ENCODE measurements at regions not wholly inside any gene's neighbourhood (a gene's known extent, or its start where the extent isn't known, plus 50 kb on each side); places are given as distances from the start of the nearest gene placed in this dataset.

DNA sequence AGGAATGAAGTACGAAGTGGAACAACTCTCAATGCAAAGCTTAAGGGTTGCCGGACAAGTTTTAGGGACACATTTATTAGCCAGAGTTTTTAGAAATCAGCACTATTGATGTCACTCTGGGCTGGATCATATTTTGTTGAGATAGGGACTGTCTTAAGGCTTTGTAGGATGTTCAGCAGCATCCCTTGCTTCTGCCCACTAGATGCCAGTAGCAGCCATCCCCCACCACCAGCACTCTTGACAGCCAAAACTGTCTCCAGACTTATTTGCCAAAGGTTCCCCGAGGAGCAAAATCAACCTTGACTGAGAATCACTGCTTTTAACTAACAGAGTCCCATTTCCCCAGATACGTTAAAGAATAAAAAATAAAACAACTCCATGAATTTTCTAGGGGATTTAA lies 1497.3 kb downstream of the STIM2 start:
- DNase-seq: no peak

DNA sequence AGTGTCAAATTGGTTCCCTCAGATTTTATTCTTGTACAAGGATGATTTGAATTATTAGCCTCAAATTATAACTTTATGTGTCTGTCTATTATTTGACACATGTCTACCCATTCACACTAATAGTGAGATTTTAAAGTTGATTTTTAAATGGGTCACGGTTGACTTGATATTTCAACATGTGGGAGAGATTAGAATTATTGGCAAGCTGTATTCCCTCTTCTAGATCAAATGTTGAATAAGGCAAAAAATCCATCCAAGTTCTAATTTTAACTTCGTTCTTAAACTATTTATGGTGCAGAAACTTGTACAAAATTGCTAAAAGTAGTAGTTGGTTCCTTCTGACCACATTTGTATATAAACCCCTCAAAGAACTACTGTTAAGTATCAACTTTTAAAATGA lies 1498.0 kb downstream of the STIM2 start:
- no peak for DNase-seq

DNA sequence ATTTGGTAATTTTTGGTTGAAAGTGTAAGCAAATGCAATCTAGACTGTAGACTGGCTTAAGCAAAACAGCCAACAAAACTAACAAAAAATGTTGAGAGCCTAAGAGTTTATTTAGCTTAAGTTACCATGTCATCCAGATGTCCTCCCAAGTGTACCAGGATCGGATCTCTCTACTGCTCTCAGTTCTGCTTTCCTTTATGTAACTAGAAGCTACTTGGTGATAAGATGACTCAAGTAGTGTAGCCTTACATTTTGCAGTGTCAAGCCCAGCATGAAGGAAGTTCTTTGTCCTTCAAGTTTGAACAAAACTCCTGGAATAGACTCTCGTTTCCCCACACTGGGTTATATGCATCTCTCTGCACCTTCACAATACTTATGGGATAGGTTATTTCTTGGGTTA lies 1500.0 kb downstream of the STIM2 start:
- no peak for DNase-seq

DNA sequence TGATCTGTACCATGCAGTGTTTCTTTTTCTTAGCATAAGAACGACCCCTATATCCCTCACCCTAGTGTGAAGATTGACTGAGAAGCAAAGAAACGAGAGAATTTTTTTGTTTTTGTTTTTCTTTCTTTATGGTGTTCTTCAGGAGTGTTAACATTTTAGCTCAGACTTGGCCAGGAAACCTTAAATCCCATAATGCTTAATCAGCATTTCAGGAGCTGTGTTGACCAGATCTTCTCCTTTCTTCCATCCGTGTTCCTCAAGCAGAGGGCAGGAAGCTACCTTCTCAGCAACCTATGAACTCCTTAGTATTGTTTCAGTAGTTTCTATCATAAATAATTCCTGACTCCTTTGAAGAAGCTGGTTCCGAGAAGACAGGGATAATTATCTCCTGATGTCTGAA lies 1501.5 kb downstream of the STIM2 start:
- DNase-seq: no peak

DNA sequence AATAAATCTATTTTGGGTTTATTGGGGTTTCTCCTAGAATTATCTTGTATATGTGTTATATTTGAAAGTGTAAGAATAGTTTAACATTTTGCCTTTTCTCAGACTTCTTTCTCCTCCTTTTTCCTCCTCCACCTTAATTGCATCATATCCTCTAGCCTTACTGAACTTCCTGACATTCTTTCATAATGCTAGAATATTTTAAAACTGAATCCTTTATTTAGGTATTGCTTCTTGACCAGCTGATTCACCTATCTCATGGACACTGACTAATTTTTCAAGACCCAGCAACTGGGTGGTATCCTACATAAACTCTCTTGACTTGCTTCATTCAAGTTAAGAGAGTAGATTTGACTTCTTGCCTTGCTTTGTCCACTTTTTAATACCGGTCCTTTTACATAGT lies 1508.9 kb downstream of the STIM2 start:
- no peak for DNase-seq

DNA sequence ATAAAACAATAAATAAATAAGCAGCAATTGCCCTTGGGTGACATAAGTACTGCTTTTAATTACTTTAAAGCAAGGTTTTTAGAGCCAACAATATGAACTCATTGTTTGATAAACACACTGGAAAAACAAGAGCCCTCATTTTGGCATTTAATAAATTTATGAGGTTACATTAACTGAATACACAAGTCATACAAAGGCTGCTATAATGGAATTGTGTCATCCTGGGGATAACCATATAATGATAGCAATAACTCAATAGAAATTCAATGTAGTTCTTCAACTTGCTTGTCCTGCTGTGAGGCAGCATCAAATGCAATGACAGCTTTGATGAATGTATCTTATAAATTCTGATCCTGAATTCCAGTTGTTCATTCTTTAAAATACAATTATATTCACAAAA lies 1512.5 kb downstream of the STIM2 start:
- DNase-seq: no peak

DNA sequence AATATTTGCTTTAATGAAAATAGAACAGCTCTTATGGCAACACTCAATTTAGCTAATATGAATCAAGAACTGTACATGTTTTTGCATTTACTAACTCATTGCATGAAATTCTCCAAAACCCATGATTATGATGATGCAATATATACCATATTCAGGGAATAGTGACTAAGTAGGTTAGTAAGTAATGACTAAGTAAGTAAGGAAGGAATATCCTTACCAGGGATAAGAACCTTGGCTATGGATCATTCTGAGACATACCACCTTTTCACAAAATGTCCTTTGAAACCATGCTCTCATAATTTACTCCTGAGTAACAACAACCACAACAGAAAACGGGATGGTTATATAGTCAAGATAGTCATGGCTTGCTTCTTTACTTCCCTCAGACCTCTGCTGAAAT lies 1513.0 kb downstream of the STIM2 start:
- DNase-seq: no peak

DNA sequence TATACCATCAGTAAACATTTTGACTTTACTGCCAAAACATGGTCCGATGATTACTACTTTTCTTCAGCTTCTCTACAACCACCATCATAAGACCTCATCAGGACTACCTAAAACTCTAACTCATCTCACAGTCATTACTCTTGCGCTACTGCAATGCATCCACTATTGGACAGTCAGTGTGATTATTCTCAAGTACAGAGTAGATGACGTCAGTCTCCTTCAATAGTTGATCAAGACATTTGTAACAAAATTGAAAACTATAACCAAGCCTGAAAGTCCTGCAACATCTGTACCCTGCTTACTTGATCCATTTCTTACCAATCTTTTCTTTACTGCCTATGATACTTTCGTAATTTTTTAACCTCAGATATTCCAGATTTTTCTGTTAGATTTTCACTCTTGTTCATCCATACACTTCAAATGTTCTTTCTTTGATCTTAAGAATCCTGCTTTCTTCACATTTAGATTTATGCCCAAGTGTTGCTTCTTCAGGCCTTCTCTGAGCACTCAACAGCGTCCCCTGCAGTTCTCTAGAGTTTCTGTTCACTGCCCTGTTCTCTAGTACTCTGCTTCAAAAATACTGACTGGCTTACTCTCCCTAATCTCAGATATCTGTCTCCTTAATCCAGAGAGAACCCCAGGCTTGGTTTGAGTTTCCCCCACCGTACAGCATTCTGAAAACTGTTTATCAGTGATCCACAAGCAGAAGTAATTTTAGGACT lies 1517.6 kb downstream of the STIM2 start:
- no peak for DNase-seq

DNA sequence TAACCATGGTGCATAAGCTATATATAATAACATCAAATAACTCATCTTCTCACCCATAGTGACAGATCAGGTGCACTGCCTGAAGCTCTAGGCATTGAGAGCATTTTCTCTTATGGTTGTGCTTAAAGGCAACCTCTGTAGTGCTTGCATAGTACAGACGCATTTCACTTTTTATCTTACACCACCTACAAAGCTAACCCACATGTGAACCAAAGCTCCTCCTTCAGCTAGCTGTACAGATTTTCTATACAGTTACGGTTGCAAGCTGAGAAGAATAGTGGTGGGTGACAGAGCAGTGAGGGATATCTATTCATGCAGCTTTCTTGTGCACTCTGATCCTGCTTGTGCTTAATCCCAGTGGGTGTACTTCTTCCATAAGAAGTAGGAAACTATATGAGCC lies 1525.2 kb downstream of the STIM2 start:
- no peak for DNase-seq

DNA sequence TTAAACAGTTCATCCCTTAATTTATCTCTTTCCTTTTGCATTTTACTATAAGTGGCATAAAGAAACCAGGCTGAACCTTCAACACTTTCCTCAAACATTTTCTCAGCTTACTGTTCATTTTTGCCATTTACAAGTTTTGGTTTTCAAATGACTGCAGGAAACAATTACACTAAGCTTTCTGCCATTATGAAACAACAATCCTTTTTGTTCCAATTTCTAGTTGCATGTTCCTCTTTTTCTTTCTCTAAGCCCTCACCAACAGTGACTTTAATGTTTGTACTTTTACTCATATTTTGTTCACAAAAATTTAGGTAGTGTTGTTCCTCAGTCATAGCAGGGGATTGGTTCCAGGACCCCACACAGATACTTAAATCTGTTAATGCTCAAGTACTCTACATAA lies 1526.1 kb downstream of the STIM2 start:
- DNase-seq: no peak

DNA sequence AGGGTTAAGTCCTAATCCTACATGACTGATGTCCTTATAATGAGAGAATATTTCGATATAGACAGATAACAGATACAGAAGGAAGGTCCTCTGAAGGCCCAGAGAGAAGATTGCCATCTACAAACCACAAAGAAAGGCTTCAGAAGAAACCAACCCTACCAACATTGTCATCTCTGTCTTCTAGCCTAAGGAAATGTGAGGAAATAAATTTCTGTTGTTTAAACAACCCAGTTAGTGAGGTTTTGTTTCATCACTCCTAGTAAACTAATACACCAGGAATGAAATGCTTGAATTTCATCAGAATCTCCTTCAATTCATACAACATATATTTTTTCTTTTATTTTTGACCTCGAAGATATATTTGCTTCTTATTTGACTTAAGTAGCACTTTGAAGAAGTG lies 1527.8 kb downstream of the STIM2 start:
- DNase-seq: no peak

DNA sequence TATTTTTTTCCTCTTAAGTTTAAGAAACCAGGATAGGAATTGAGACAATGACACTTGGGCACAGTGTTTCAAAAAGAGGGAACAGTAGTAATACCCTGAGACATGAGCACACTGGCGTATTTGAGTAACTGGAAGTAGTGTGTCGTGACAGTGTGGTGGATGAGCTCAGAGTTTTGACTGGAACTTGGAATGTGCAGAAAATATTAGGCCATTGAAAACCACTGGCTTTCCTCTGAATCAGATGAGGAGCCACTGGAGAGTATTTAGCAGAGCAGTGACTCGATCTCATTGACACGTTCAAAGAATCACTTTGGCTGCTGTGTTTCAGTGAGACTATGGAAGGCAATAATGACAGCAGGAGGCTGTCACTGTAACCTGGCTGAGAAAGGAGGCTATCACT lies 1531.2 kb downstream of the STIM2 start:
- DNase-seq: no peak

DNA sequence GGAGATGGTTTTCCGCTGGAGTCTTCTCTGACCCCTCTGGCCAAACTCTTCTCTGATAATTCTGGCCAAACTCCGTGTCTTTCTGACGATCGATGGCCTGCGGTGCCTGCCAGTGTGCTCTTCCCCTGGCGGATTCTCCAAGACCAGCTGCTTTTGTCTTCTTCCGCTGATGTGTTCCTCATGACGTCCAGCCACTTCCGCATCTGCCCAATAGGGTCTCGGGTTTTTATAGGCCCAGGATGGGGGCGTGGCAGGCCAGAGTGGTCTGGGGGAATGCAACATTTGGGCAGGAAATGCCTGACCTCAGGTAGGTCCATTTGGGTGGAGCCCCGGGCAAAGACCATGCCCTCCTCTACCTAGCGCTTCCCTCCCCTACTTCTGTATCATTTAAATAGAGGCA lies 1542.1 kb downstream of the STIM2 start:
- no peak for DNase-seq

DNA sequence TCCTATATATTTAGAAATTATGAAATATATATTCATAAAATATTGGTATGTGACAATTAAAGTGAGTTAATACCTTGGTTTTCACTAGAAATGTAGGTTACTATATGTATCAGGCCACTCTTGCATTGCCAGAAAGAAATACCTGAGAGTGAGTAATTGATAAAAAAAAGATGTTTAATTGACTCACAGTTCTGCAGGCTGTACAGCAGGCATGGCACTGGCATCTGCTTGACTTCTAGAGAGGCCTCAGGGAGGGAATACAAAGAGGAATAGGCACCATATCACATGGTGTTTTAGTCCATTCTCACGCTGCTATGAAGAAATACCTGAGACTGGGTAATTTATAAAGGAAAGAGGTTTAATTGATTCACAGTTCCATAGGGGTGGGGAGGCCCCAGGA lies 1560.6 kb downstream of the STIM2 start:
- DNase-seq: no peak

DNA sequence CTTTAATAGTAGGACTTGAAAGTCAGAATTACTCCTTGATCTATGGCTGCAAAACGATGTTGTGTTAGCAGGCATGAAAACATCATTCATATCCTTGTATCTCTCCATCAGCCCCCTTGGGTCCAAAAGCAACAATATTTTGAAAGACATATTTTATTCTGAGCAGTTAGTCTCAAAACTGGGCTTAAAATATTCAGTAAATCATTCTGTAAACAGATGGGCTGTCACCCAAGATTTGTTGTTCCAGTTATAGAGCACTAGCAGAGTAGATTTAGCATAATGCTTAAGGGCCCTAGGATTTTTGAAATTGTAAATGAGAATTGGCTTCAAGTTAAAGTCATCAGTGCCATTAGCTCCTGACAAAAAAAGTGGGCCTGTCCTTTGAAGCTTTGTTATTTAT lies 1565.6 kb downstream of the STIM2 start:
- DNase-seq: no peak

DNA sequence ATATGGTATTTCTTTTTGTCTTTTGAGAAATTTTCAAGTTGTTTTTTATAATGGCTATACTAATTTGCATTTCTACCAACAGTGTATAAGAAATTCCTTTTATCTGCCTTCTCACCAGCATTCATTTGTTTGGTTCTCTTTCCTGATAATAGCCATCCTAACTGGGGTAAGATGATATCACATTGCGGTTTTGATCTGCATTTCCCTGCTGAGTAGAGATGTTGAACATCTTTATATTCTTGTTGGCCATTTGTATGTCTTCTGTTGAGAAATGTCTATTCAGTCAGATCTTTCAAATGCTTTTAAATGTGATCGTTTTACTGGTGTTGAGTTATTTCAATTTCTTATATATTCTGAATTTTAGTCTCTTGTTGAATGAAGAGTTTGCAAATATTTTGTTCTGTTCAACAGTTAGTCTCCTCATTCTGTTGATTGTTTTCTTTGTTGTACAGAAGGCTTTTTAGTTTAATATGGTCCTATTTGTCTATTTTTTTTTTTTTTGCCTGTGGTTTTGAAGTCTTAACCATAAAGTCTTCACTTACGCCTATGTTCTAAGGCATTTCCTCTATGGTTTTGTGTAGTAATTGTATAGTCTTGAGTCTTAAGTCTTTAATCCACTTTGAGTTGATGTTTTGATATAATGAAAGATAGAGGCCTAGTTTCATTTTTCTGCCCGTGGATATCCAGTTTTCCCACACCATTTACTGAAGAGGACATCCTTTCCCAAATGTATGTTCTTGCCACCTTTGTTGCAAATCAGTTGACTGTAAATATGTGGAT lies 1566.9 kb downstream of the STIM2 start:
- no peak for DNase-seq

DNA sequence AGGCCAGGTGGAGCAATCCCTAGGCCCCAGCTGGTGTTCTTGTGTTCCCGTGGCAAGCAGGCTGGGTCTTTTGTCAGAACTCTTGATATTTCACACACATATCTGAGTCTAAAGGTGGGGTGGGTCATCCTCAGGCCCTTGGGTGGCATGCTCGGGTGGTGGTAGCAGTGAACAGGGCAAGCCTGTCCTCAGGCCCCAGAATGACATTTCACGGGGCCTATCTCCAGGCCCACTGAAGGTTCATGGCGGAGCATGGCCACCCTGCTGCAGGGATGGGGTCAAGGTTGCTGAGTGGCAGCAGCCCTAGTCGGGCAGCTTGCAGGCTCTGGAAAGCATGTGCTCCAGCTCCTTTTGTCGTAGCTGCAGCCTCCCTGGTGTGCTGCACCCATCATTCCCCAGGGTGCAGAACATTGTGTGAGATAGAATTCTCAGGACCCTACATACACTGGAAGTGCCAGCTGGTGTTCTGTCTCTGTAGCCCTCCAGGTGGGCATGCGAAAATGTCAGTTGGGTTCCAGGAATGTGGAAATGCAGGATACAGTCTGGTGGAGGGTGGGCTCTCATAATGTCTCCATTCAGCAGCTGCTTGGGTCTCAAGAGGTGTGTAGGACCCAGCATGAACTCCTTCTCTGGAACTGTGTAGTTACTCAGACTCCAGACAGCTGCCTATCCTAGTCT lies 1571.8 kb downstream of the STIM2 start:
- no peak for DNase-seq

DNA sequence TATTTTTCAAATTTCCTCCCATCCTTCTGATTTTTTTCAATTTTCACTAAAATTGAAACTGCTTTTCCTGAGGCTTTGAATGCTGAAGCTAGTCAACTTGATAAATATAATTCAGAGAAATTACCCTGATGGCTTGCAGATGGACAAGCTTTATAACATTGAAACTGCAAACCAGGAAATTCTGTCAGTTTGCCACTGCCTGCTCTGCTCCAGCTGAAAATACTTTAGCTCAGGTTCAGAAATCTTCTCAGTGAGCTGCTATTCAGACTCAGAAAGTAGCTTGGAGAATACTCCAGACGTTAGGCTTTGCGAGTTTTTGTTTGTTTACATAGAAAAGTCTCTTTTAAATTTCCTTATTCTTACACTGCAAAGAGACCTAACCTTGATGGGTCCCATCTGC lies 1574.7 kb downstream of the STIM2 start:
- DNase-seq: no peak

DNA sequence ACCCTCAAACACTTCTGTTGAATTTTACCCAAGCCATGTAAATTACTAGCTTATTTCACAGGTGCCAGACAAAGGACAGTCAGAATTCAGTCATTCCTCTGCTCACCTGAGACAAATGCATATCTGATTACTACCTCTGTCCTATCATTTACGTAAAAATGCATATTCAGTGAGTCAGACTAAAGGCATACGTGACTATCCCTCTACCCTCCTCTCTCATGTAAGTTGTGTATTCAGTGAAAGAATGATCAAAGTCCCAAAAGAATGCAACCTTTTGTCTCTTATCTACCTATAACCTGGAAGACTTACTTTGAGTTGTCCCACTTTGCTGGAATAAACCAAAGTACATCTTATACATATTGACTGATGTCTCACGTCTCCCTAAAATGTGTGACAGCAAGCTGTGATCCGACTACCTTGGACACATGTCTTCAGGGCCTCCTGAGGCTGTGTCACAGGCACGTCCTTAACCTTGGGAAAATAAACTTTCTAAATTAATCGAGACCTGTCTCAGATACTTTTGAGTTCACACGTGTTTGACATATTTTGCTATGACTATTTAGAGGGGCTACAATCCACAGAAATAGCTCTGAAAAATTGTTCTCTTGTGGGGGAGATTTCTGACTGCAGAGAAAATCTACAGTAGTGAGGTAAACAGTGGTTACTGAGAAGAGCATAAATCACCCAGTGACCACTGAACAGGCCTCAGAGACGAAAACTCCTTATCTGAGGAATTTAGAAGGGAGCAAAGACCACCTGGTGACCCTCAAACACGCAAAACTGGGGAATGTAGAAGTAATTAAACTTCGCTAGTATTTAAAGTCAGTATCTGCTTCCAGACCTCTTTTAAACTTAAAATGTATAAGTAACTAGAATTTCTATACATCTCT lies 1575.8 kb downstream of the STIM2 start:
- DNase-seq: no peak

DNA sequence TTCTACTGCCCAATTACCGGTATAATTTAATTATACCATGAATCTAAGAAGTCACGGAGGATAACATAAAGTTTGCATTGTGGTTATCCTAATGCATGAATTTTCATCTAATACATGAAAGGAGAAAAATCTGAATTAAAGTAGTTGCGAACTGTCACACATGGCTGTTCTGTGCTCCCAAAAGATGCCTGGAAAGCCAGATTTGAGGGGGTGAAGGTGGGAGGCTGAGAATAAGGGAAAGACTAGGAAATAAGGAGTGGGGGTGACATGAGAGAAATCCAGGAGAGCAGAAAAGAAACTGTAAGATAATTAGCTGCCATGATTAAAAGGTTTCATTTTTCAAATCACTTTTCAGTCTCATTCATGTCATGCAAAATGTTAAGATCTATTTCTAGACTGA lies 1582.7 kb downstream of the STIM2 start:
- DNase-seq: no peak

DNA sequence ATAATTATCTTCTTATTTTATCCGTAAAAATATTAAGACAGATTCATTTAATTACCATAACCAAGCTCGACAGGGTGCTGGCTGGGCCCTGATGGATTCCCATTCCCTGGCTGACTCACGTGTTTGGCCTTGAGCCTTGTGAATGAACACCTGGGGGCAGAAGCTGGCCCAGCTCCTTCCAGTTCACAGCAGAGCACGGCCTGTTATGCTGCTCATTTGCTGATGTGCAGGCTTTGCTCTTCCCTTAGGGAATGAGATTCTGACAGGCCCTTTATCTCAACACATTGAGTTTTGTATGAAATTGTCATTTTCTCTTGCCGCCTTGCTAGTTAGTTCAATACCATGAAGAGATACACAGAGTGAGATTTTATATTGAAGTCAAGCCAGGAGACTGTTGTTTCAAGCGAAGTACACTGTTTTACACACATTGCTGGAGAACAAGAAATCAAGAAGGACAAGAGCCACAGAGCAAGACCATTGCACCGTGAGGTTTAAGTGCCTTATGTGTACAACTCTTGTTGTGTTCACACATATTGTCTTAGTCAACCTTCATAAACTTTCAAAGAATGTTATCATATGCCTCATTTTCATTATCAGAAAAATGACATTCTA lies 1583.3 kb downstream of the STIM2 start:
- no peak for DNase-seq

DNA sequence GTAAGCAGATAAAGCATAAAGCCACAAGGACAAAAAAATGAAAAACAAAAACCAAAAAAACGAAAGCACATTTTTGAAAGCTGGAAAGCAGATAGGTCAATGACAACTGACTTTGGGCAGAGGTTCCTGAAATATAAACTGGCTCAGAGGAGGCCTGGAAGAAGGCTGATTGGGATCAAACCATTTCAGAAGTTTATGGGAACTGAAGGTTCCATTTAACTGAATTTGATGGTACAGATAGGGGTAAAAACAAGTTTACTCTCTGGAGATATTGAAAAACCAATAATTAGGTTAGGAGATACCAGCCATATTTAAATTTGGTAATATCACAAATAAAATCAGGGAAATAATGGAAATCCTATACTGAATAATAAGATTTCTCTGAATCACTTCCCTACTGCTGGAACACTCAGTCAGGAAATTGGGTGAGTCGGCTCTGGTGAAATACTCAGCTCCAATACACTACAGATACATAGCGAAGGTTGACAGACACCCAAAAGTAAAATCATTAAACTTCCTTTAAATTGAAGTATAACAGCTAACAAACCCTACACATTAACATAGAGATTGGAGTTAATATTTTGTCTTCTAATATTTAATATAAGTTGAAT lies 1584.3 kb downstream of the STIM2 start:
- DNase-seq: no peak
